GM10266 (cell line): ENCODE measurements at regions not wholly inside any gene's neighbourhood (a gene's known extent, or its start where the extent isn't known, plus 50 kb on each side); places are given as distances from the start of the nearest gene placed in this dataset.

Source experiments
- DNase-seq: peaks from one replicate; pipeline ENCODE4 v3.0.0; 2012; ENCODE audit errors: extremely low spot score
- CTCF ChIP-seq: IDR thresholded peaks from 2 replicates; pipeline ENCODE4 v1.5.1; 2012; ENCODE audit warnings: mild to moderate bottlenecking, low read depth; ENCODE audit not compliant: control insufficient read depth, insufficient read depth; ENCODE audit errors: missing control alignments

- TF ChIP-seq CTCF, result no peak
- no peak for DNase-seq
These were observed 492.1 kb upstream of the SLC39A10 start for GRCh38 chr2:195164930-195165329.

GRCh38 chr2:195162918-195163317, 494.1 kb upstream of the SLC39A10 start:
- no peak for TF ChIP-seq CTCF
- no peak for DNase-seq

GRCh38 chr2:195162194-195162593, 494.8 kb upstream of the SLC39A10 start:
- no peak for TF ChIP-seq CTCF
- no peak for DNase-seq

GRCh38 chr2:195160963-195161362, 496.1 kb upstream of the SLC39A10 start:
- no peak for DNase-seq
- TF ChIP-seq CTCF, result no peak

- DNase-seq, result no peak
- TF ChIP-seq CTCF, result no peak
These were observed 505.3 kb upstream of the SLC39A10 start for GRCh38 chr2:195151711-195152110.

GRCh38 chr2:195150819-195151218, 506.2 kb upstream of the SLC39A10 start:
- no peak for TF ChIP-seq CTCF
- no peak for DNase-seq

GRCh38 chr2:195148004-195148403, 509.0 kb upstream of the SLC39A10 start:
- TF ChIP-seq CTCF, result no peak

More at GRCh38 chr2:195148004-195148403, 509.0 kb upstream of the SLC39A10 start:
- no peak for DNase-seq
